Skeletal muscle satellite cell (primary cell): ENCODE measurements at regions not wholly inside any gene's neighbourhood (a gene's known extent, or its start where the extent isn't known, plus 50 kb on each side); places are given as distances from the start of the nearest gene placed in this dataset.

Source experiments
- H3K27me3 ChIP-seq: 2 replicates; pipeline ENCODE4 v1.7.0; 2013; ENCODE audit warnings: low read length; ENCODE audit not compliant: control insufficient read depth, insufficient read depth
- H3K36me3 ChIP-seq: 2 replicates; pipeline ENCODE4 v1.7.0; 2013; ENCODE audit warnings: mild to moderate bottlenecking, control low read depth, low read length; ENCODE audit not compliant: insufficient read depth
- H3K4me1 ChIP-seq: 2 replicates; pipeline ENCODE4 v1.7.0; 2013; ENCODE audit warnings: low read length; ENCODE audit not compliant: control insufficient read depth, insufficient read depth
- H3K4me2 ChIP-seq: 2 replicates; pipeline ENCODE4 v1.7.0; 2013; ENCODE audit warnings: mild to moderate bottlenecking, low read length
- H3K4me3 ChIP-seq: 2 replicates; pipeline ENCODE4 v1.7.0; 2013; ENCODE audit warnings: low read length
- H3K9ac ChIP-seq: 2 replicates; pipeline ENCODE4 v1.7.0; 2013; ENCODE audit warnings: mild to moderate bottlenecking, low read depth, low read length, moderate library complexity
- H3K9me3 ChIP-seq: replicated peaks from 2 replicates; pipeline ENCODE4 v1.7.0; 2013; ENCODE audit warnings: mild to moderate bottlenecking, control low read depth, low read length

GRCh38 chr11:70761094-70761907 is 363.0 kb downstream of the CTTN start:
- H3K9ac ChIP-seq: no peak overlapping the region
- H3K4me2 ChIP-seq: no peak overlapping the region
- H3K9me3 ChIP-seq: no peaks in the 10 kb centered on the region
- H3K36me3 ChIP-seq: no peaks in the 10 kb centered on the region
- H3K4me3 ChIP-seq: no peak overlapping the region
- H3K27me3 ChIP-seq: peaks cover 2% of the 10 kb centered on the region
- peaks cover 5% of the 10 kb centered on the region for H3K4me1 ChIP-seq

- Histone ChIP-seq H3K4me2 (no peak overlapping the region), H3K9me3 (no peaks in the 10 kb centered on the region), H3K4me1 (peaks cover 5% of the 10 kb centered on the region), H3K9ac (no peak overlapping the region), H3K27me3 (peaks cover 2% of the 10 kb centered on the region), H3K36me3 (no peaks in the 10 kb centered on the region), H3K4me3 (no peak overlapping the region)
Observed at GRCh38 chr11:70761908-70762337, 363.6 kb downstream of the CTTN start.

DNA sequence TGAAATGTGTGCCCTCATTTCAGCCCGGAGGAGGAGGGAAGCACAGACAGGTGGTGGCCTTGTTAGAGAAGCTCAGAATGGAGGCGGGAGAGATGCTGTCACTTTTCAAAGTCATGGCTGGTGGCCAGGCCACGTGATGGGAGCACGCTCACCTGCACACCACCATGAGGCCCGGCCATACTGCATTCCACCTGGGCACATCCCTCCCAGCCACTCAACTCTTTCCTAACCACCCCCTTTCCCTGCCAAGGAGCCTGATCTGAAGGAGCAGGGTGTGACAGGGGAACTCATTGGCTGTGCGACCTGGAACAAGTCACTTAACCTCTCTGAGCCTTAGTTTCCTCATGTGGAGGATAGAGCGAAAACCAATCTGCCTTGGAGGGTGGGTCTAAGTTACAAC is 364.5 kb downstream of the CTTN start:
- H3K36me3 ChIP-seq: no peaks in the 10 kb centered on the region
- H3K4me3 ChIP-seq: no peak overlapping the region
- no peaks in the 10 kb centered on the region for H3K27me3 ChIP-seq
- no peak overlapping the region for H3K9ac ChIP-seq
- H3K4me1 ChIP-seq: peaks cover 5% of the 10 kb centered on the region
- H3K4me2 ChIP-seq: no peak overlapping the region
- no peaks in the 10 kb centered on the region for H3K9me3 ChIP-seq

DNA sequence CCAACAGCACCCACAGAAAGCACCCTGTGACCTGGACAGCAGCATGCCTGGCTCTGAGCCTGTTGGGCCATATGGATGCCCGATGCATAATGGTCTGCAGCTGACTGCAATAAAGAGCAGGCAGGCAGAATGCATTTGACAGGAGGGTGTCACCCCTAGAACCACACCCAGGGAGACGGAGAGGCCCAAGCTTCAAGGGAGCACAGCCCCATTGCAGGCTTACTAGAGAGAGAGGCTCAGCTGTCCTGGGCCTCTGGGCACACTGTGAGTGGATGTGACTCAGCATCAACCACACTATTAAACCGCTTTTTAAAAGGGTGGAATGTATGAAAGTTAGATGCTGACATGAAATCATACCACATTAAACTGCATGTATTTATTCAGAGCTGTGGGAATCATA is 365.3 kb downstream of the CTTN start:
- no peaks in the 10 kb centered on the region for H3K36me3 ChIP-seq
- H3K4me1 ChIP-seq: peaks cover 5% of the 10 kb centered on the region
- no peaks in the 10 kb centered on the region for H3K9me3 ChIP-seq
- H3K4me3 ChIP-seq: no peak overlapping the region
- no peak overlapping the region for H3K9ac ChIP-seq
- no peaks in the 10 kb centered on the region for H3K27me3 ChIP-seq
- H3K4me2 ChIP-seq: no peak overlapping the region

- Histone ChIP-seq H3K36me3 (no peaks in the 10 kb centered on the region), H3K9ac (no peak overlapping the region), H3K4me1 (peaks cover 5% of the 10 kb centered on the region), H3K27me3 (no peaks in the 10 kb centered on the region), H3K4me2 (no peak overlapping the region), H3K9me3 (no peaks in the 10 kb centered on the region), H3K4me3 (no peak overlapping the region)
Observed at GRCh38 chr11:70764356-70764905, 366.1 kb downstream of the CTTN start.

DNA sequence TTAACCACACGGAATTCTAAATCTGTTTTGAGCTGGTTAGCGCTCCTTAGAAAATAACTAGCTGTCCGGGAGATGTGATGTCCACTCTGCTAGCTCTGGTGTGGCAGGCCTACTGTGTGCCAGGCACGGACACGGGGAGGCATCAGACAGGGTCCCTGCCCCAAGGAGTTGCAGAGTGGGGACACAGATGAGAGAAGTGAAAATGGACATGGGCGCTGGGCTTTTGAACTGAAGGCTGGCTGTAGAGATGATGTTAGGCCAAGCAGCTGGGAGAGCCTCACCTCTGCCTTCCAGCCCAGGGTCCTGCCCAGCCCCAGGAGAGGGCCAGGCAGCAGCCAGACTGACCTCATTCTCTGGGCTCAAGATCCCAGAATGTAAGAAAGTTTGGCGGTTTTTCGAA is 368.6 kb downstream of the CTTN start:
- Histone ChIP-seq H3K4me3 (no peak overlapping the region), H3K9me3 (no peaks in the 10 kb centered on the region), H3K9ac (no peak overlapping the region), H3K27me3 (no peaks in the 10 kb centered on the region), H3K4me1 (peaks cover 5% of the 10 kb centered on the region), H3K36me3 (no peaks in the 10 kb centered on the region), H3K4me2 (no peak overlapping the region)

DNA sequence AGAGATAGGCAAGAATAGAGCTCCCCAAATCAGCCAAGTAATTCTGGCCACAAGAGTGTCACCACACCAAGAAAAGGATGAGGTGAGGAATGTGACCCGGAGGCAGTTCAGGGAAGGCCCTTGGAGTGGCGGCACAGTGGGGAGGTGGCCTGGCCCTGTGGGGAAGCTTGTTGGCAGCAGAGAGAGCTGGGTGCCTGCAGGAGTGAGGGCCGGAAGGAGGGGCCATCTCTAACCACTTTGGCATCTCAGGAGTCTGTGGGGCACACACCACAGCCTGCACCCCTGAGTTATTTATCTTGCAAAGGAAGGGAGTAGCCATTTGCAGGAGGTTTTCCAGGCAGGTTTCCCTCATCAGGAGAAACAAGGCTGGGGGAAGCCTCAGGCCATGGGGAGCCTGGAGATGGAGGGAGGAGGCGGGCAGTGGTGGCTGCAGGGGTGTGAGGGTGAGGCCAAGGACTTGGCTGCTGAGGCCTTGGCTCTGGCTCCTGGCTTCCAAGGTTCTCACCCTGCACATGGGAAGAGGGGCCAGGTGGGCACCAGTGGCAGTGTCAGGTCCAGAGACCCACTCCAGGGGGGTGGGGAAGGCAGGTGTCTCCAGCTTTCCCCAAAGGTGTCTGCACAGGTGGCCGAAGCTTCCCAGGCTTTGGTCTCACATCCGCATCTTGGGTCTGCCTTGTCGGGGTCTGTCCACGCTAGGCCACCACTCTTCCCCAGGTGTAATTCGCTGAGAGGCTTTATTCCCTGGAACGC is 370.2 kb downstream of the CTTN start:
- Histone ChIP-seq H3K4me2 (no peak overlapping the region), H3K9me3 (no peaks in the 10 kb centered on the region), H3K4me3 (no peak overlapping the region), H3K27me3 (no peaks in the 10 kb centered on the region), H3K9ac (no peak overlapping the region), H3K36me3 (no peaks in the 10 kb centered on the region), H3K4me1 (peaks cover 1% of the 10 kb centered on the region)

DNA sequence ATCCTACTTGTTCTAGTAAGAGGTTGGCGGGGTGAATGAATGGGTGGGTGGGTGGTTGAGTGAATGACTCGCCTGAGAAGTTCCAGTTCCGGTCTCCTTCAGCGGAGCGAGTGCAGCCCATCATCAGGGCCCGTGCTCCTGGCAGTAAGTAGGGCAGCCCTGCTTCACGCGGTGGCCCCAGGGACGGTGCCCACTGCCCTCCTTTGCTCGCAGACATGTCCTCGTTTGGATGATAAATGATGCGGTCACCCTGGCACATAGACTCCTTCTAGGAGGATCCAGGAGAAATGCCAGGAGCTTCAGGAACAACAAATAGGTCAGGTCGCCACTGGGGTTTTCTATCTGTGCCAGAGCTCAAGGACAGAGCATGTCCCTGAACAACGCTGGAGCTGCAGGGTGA is 370.8 kb downstream of the CTTN start:
- no peaks in the 10 kb centered on the region for H3K4me1 ChIP-seq
- H3K9ac ChIP-seq: no peak overlapping the region
- no peak overlapping the region for H3K4me2 ChIP-seq
- no peaks in the 10 kb centered on the region for H3K9me3 ChIP-seq
- H3K4me3 ChIP-seq: no peak overlapping the region
- no peaks in the 10 kb centered on the region for H3K36me3 ChIP-seq
- H3K27me3 ChIP-seq: no peaks in the 10 kb centered on the region

- H3K9me3 ChIP-seq: no peaks in the 10 kb centered on the region
- no peaks in the 10 kb centered on the region for H3K27me3 ChIP-seq
- no peak overlapping the region for H3K4me3 ChIP-seq
- H3K4me2 ChIP-seq: no peak overlapping the region
- no peaks in the 10 kb centered on the region for H3K36me3 ChIP-seq
- H3K9ac ChIP-seq: no peak overlapping the region
- no peaks in the 10 kb centered on the region for H3K4me1 ChIP-seq
Observed at GRCh38 chr11:70769521-70769920, 371.2 kb downstream of the CTTN start.

GRCh38 chr11:70771099-70771885 is 373.0 kb downstream of the CTTN start:
- Histone ChIP-seq H3K36me3 (no peaks in the 10 kb centered on the region), H3K9me3 (no peaks in the 10 kb centered on the region), H3K27me3 (no peaks in the 10 kb centered on the region), H3K9ac (no peak overlapping the region), H3K4me2 (no peak overlapping the region), H3K4me1 (no peaks in the 10 kb centered on the region), H3K4me3 (no peak overlapping the region)

GRCh38 chr11:70772950-70773349 is 374.6 kb downstream of the CTTN start:
- H3K9me3 ChIP-seq: no peaks in the 10 kb centered on the region
- no peak overlapping the region for H3K9ac ChIP-seq
- no peaks in the 10 kb centered on the region for H3K4me1 ChIP-seq
- H3K27me3 ChIP-seq: no peaks in the 10 kb centered on the region
- H3K4me3 ChIP-seq: no peak overlapping the region
- no peaks in the 10 kb centered on the region for H3K36me3 ChIP-seq
- no peak overlapping the region for H3K4me2 ChIP-seq
